NCI-H1417 (cell line): ENCODE measurements at regions not wholly inside any gene's neighbourhood (a gene's known extent, or its start where the extent isn't known, plus 50 kb on each side); places are given as distances from the start of the nearest gene placed in this dataset.
"Not testable (repeated sequence)": the region's sequence is repeated elsewhere in the genome, so short reads cannot be mapped to it uniquely, and the experiment has no call there.

ENCODE experiments used
- DNase-seq, 3 experiments: peaks; one replicate each; lab custom pipeline; 2025; lab: John Stamatoyannopoulos, UW

GRCh38 chr14:44873536-44873935, 88.2 kb downstream of the KLHL28 start:
- DNase-seq: no peak

DNA sequence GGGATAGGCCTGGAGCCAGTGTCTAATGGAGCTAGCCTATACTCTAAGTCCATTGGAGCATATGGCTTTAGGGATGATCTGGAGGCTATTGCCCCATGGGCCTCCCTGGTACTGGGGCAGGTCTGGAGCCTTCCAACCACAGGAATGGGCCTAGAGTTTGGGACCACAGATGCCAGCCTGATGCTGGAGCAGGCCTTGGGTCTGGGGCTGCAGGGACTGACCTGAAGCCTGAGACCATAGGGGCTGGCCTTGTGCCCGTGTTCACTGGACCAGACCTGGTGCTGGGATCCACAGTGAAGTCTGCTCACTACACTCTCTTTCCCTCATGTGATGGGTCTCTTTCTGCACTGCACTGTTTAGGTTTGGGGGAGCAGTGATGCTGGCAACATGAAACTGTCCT, 95.0 kb downstream of the KLHL28 start:
- no peak for DNase-seq

GRCh38 chr14:44866322-44866721, 95.4 kb downstream of the KLHL28 start:
- no peak for DNase-seq

DNA sequence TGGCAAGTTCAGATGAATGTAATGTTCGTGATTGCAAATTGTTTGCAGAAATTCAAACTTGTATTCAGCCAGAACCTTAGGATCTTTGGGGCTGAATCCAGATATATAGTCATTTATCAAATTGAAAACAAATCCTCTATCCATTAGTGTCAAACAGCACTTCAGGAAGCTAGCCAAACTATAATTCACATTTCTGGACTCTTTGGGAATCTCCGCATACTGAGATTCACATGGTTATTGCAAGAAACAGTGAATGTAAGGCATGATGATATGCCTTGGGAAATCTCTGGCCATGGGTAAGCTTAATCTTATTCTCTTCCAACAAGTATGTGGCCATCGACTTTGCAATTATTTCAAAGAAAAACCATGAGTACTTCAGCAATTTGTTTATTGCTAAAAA, 98.5 kb downstream of the KLHL28 start:
- no peak for DNase-seq

DNA sequence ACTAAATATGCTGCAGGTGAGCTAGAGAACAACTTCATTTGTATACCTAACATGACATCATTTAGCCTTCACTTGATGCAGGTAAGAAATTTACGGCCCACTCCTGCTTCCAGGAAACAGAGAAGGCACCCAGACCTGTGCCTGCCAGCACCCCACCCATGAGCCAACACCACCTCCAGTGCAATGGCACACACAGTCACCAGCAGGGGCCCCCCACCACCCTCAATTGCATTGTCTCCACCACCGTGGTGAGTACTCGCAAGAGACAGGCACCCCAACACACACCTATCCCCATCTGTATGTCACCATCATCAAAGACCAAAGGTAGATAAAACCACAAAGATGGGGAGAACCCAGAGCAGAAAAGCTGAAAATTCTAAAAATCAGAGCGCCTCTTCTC, 107.6 kb downstream of the KLHL28 start:
- DNase-seq: no peak

DNA sequence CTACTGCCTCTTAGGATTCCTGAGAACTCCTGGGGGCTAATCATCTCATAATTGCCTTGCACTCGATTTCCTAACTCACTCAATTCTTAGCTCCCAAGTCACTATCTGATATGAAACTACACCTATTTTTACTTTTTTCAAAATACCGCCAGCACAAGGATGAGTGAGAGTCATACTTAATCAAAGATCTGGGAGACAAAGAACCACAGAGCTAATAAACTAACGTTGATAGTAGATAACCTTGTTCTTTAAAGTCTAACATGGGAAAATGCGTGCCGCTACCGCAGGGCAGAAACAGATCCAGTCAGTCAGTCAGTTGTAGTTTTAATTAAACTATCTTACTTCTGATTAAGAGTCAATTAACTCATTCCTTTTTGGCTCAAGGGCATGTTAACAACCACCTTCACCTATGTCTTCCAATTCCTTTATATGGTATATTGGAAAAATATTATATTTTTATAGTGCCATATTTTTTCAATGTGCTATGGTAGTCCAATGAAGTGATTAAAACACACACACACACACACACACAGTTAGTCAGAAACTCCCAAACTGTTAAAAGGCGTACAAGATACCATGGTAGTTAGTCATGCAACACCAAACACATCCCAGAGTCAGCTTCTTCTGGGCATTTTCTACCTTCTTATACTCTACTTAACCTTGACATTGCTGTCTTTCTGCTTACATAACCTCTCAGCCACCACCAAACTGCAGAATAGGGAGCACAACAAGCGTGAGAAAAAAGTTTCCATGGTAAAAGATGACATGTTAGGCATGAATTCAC, 114.0 kb downstream of the KLHL28 start:
- no peak for DNase-seq

DNA sequence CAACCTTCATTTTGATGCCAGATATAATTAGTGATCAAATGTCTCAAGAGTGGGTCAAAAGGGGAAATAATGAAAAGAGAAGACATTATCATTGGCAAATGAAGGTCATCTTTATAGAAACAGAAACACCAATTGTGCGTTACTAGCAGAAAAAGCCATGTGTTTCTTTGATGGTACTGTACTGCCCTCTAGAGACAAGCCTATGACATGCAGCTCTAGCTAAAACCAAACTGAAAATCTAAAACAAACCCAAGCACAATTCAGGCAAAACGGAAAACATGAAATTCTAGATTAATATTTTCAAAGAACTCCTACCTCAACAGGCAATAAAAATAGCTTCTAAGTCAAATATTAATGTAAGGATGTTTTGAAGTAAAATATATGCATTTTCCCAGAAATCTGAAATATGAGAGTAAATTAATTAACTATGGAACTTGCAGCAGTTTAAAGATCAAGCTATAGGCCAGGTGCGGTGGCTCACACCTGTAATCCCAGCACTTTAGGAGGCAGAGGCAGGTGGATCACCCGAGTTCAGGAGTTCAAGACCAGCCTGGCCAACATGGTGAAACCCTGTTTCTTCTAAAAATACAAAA, 115.4 kb downstream of the KLHL28 start:
- peak; percentile 29 to 82 (median 68) for DNase-seq

DNA sequence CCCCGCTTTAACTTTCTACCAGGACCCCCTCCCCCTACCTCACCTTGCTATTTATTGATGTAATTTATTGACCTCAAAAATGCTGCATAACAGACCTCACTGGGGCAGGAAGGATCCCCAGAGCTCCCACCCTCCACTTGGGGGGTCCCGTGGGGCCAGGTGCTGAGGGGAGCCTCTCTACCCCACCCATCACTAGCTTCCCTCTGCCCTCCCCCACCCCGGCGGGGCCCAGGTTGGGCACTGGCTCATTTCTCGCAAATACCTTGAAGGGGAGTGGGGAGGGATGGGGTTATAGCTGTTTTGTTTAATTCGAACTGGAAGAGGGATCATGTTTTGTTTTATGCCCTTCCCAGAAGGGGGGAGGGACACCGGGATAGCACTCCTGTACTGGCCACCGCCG, 125.8 kb downstream of the KLHL28 start:
- DNase-seq: not testable (repeated sequence)

GRCh38 chr14:44833376-44834060, 128.2 kb downstream of the KLHL28 start:
- no peak for DNase-seq

DNA sequence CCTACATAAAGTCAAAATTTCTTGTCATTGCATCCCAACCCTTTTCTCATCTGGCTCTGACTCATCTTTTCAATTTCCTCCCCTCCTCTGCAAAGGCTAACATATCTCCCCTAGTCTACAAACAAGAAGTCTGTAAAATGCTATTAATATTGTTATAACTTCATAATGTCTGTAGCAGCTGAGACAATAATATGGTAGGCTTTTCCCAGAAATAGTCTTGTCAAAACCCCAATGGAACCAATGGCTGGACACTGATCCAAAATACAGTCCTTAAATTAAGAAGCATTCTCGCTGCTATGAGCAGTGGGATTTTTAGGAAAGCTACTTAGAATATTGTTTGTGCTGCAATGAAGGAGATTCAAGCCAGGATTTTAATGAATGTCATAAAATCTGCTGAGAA, 131.4 kb downstream of the KLHL28 start:
- no peak for DNase-seq

DNA sequence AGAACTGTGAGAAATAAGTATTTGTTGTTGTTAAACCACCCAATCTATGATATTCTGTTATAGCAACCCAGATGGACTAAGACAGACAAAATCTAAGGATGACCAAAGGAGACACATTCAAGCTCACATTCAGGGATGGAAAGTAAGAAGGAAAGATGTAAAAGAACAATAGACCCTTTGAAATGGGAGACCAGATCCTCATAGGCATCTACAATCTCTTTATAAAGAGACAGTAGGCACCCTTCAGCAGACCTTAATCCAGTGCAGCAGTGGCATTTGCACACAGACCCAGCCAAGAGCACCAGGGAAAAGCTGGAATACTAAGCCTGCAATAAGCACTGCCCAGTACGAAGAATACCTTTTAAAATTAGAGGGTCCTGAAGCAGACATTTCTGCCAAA, 132.7 kb downstream of the KLHL28 start:
- DNase-seq: no peak

GRCh38 chr14:44828023-44828422, 133.7 kb downstream of the KLHL28 start:
- no peak for DNase-seq

DNA sequence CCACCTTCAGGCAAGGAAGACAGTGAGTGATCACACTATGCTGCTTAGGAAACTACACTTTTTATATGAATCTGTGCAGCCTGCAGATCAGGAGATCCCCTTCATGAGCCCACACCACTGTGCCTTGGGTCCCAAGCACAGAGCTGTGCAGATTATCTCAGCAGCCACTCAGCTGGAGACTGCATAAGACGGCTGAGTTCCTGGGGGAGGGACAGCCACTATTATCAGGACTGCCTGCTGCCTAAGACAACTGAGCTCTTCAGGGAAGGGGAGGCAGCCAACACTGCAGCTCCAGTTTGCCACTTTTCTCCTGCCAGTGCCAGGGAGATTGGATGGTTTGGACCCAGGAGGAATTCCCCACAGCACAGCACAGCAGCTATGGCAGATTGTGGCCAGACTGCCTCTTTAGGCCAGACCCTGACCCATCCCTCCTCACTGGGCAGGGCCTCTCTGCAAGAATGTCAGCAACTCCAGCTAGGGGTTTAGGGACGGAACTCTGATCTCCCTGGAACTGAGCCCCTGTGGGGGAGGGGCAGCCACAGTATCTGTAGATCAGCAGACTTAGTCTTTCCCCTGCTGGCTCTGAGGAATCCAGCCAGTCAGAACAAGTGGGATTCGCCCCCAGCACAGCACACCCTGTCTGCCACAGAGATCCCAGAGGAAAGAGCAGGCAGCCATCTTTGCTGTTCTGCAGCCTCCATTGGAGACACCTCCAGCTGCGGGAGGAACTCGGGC, 141.3 kb downstream of the KLHL28 start:
- no peak for DNase-seq

DNA sequence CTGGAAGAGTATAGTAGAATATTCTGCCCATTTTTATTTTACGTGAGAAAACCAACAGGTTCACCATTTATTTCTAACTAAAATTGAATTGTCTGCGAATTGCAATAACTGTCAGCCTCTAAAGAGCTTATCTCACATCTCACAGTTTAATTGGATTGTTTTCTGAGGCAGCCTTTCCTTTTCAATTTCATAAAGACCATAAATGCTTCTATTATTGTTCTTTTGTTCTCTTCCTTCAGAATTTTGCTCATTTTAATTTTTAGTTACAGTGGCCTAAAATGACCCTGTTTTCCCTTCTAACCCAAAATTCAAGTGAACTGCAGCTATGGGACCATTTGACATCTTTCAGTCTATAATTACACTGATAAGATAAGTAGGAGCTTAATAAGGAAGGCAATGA, 147.6 kb downstream of the KLHL28 start:
- no peak for DNase-seq

- no peak for DNase-seq
These were observed 149.1 kb downstream of the KLHL28 start for GRCh38 chr14:44812672-44813071.

DNA sequence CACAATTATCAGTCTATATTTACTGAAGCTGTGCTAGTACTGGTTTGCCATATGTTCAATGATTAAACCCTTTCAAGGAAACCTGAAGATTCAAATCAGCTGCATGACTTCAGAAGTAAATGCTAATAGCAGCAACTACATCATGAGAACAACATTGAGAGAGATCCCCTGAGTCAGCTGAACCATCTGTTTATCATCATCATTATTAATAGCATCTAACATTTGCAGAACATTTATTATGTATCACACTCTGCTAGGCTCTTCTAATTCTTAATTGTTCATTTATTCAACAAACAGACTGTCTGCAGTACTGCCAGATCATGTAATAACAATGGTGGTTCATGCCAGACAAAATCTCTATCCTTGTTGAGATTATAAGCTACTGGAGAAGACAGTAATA, 157.4 kb downstream of the KLHL28 start:
- no peak for DNase-seq

DNA sequence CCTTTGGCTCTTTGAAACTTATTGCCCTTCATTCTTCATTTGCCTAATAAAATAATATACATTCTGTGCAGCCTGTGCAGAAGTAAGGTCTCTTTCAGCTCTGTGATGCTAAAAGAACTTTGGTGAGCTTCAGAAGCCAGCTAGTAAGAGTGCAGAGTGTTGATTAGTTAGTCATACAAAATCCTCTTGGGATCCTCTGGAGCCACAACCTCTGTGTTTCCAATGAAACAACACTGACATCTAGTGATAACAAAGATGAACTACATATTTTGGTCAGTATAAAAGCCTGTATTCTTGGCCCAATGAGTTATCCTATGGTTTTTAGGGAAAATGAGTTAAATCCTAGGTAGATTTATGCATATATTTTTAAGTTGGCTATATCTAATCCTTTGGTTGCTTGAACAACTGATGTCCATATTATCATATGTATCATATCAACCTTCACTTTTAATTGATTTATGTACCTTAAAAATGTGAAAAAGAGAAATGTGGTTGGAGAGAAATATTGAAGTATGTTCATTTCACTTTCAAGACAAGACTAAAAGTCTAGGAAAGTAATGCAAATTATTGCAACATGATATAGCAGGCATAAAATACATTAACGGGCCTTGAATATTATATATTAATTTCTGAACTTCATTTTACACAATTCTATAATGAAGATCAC, 158.4 kb downstream of the KLHL28 start:
- peak; percentile 54 to 89 (median 71) for DNase-seq

DNA sequence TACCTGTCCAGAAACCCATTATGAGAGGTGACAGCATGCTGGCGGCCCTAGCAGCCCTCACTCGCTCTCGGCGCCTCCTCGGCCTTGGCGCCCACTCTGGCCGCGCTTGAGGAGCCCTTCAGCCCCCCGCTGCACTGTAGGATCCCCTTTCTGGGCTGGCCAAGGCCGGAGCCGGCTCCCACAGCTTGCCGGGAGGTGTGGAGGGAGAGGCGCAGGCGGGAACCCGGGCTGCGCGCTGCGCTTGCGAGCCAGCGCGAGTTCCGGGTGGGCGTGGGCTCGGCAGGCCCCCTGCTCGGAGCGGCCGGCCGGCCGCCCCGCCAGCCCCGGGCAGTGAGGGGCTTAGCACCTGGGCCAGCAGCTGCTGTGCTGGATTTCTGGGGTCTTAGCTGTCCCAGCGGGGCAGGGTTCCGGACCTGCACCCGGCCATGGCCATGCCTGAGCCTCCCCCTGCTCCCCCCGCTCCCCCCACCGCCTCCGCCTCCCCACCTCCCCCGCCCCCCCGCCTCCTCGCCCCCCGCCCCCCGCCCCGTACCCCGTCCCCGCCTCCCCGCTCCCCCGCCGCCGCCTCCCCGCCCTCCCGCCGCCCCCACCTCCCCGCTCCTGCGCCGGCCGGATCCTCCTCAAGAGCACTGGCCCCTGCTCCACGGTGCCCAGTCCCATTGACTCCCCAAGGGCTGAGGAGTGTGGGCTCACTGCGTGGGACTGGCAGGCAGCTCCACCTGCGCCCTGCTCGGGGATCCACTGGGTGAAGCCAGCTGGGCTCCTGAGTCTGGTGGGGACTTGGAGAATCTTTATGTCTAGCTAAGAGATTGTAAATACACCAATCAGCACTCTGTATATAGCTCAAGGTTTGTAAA, 163.1 kb downstream of the KLHL28 start:
- DNase-seq: no peak

GRCh38 chr14:44795725-44796124, 166.0 kb downstream of the KLHL28 start:
- DNase-seq: peak in 2 of 3 experiments; percentile 5 to 14

DNA sequence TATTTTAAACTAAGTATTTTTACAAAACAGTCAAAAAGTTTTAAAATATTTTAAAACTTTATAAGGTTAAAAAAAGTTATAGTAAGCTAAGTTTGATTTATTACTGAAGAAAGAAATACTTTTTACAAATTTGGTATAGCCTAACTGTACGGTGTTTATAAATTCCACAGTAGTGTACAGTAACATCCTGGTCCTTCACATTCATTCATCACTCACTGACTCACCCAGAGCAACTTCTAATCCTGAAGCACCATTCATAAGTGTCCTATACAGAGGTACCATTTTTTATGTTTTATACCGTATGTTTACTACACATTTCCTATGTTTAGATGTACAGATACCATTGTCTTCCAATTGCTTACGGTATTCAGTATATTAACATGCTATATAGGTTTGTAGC, 170.0 kb downstream of the KLHL28 start:
- no peak for DNase-seq

DNA sequence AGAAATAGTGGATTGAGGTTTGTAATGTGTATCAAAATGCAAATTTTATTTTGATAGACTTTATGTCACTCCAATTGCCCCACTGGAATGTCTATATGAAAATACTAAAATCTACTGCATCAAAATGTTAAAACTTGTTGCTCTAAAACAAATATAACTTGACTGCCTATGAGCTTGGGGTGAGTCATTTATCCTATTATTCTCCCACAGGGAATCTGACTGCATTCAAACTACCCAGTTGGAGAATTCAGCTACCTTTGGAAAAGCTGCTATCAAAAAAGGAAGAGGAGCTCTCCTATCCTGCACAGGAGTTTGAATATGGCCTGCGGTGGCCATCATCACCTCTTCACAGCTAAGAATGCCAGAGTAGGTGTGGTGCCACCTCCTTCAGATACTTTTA, 173.1 kb downstream of the KLHL28 start:
- no peak for DNase-seq
